HG03354 (cell line): ENCODE measurements at regions not wholly inside any gene's neighbourhood (a gene's known extent, or its start where the extent isn't known, plus 50 kb on each side); places are given as distances from the start of the nearest gene placed in this dataset.

Experiments
- ATAC-seq: cut with Tn5 transposase; IDR thresholded peaks from one replicate; pipeline ENCODE4 v1.9.1; 2021; ENCODE audit warnings: mild to moderate bottlenecking; ENCODE audit not compliant: unreplicated experiment, poor library complexity, severe bottlenecking

DNA sequence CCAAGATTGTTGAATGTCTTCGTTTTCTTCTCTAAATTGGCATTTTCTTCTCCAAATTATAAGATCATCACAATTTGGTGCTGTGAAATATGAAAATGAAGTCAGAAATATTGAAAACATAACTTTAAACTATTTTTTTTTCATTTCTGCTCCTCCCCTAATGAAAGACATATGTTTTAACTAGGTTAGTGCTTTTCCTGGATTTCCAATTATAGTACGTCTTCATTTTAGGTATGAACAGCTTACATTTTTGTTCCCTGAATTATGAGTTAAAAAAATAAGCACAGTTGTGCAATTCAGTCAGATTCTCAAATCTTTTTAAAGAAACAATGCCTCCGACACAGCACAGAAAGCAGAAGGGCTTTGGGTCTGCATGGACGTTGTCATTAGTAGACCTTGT, 83.5 kb upstream of the CFAP20DC start:
- no peak for ATAC-seq

DNA sequence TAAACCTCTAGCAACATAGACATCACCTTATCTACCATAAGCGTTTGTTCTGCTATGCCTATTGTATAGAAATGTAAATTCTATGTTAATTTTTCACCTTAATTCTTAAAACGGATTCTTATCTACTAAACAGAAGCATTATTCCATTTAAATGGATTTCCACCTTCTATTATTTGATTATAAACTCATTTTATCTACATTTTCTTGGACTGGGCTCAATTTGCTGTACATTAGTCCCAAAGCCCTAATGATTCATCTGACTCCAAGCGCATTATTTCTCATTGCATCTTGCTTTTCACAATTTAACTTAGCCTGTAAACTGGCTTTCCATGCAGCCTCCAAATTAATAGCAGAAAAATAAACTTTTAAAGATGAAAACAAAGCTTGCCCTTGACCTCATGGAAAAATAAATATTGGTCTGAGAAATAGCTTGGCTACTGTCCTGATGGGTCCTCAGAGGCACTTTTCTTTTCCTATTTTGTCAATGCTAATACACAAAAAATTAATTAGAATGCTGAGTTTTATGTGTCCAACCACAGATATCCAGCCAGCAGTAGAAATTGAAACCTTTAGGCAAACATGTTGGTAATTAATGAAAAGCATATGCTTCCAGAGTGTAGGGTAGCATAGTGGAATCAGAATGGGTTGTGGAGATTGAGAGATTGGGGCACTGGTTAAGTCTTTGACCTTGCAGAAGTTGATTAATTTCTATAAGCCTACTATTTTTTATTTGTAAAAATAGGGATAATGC, 81.4 kb upstream of the CFAP20DC start:
- no peak for ATAC-seq

GRCh38 chr3:59128685-59129084, 78.9 kb upstream of the CFAP20DC start:
- ATAC-seq: no peak

DNA sequence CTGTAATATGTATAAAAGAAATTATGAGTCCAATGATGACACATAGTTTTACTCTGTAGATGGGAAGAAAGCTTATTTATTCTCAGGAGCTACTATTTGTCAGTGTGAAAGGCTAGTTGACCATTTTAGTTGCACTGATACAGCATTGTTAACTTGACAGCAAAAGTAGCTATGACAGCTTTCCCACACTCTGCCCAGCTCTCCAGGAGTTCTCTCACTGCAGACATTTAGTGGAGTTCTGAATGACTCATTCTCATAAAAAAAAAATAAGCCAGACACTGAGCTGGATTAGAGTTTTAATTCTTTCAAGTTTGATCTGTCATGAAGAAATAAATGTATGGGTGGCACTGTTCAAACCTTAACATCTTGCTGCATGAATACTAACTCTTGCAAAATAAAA, 77.2 kb upstream of the CFAP20DC start:
- no peak for ATAC-seq

- ATAC-seq: no peak
Observed at GRCh38 chr3:59126446-59126845, 76.6 kb upstream of the CFAP20DC start.

- no peak for ATAC-seq
Observed at GRCh38 chr3:59121346-59122144, 71.7 kb upstream of the CFAP20DC start.

GRCh38 chr3:59118928-59119327, 69.1 kb upstream of the CFAP20DC start:
- no peak for ATAC-seq

GRCh38 chr3:59117396-59117795, 67.6 kb upstream of the CFAP20DC start:
- ATAC-seq: no peak

DNA sequence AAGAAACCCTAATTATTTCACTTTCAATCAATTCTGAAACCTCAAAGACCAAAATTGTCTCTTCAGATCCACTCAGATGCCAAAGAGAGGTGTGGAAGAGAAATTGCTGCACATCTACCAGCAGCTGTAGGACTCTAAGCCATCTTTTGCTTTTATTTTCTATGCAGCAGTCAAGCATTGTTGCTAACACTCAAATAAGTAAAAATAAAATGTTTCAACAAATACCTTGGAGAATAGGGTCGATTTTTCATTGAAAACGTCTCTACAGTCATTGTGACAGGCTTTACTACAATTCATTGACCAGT, 66.4 kb upstream of the CFAP20DC start:
- ATAC-seq: no peak

- no peak for ATAC-seq
Observed at GRCh38 chr3:59115364-59116232, 65.8 kb upstream of the CFAP20DC start.

- ATAC-seq: no peak
Observed at GRCh38 chr3:59107856-59108815, 58.3 kb upstream of the CFAP20DC start.

- ATAC-seq: no peak
Observed at GRCh38 chr3:59106085-59106648, 56.3 kb upstream of the CFAP20DC start.

- ATAC-seq: no peak
Observed at GRCh38 chr3:59103552-59103951, 53.7 kb upstream of the CFAP20DC start.

- no peak for ATAC-seq
Observed at GRCh38 chr3:59101231-59101736, 51.5 kb upstream of the CFAP20DC start.
